HCT116 (cell line): ENCODE measurements at regions not wholly inside any gene's neighbourhood (a gene's known extent, or its start where the extent isn't known, plus 50 kb on each side); places are given as distances from the start of the nearest gene placed in this dataset.
"Not testable (repeated sequence)": the region's sequence is repeated elsewhere in the genome, so short reads cannot be mapped to it uniquely, and the experiment has no call there.

Source experiments
- ATAC-seq: fragments of 200-7000 bp; cut with Tn5 transposase; 2 replicates; pipeline ENCODE4 v1.9.1; 2020; ENCODE audit warnings: mild to moderate bottlenecking, moderate library complexity
- BruUV-seq: library from RNA; stranded (reverse); fragments of 400-500 nt; replicated peaks from 2 replicates; lab custom pipeline; 2021; lab: Mats Ljungman, UMichigan
- CTCF ChIA-PET: fragments of 300-600 bp; sonication (Branson Sonifier 250); formaldehyde crosslinking; loops from one replicate; lab custom pipeline; 2021; ENCODE audit warnings: antibody characterized with exemption; lab: Charles Lee
- POLR2A ChIA-PET: fragments of 300-600, 350-600 bp; sonication (Branson Sonifier 250); formaldehyde crosslinking; loops from one replicate; lab custom pipeline; 2021; ENCODE audit warnings: antibody characterized with exemption; lab: Charles Lee
- RAD21 ChIA-PET, 2 experiments: fragments of 300-600 bp; sonication (Branson Sonifier 250); formaldehyde crosslinking; loops; one replicate each; lab custom pipeline; 2023; ENCODE audit warnings: low total read pairs in 2 of 2; ENCODE audit not compliant: uncharacterized antibody in 2 of 2, unreplicated experiment in 2 of 2, low non-redundant PET in 1 of 2; lab: Charles Lee
- DNase-seq: peaks from one replicate; pipeline ENCODE4 v3.0.0-alpha.2; 2010; ENCODE audit warnings: low read depth, low spot score
- H2AFZ ChIP-seq: fragments of 200-600 bp; shearing (Covaris generic), sonication (generic); 2 replicates; pipeline ENCODE4 v1.6.1; 2017; ENCODE audit warnings: low read depth, mixed run types, mixed read lengths, antibody characterized with exemption, low read length; ENCODE audit not compliant: poor library complexity, severe bottlenecking
- H3K27ac ChIP-seq: 2 replicates; pipeline ENCODE4 v1.5.1; 2012; ENCODE audit warnings: low read depth, low read length
- H3K27me3 ChIP-seq: fragments of 200-600 bp; sonication (generic); 2 replicates; pipeline ENCODE4 v1.6.1; 2016; ENCODE audit warnings: mixed run types, low read length, mixed read lengths; ENCODE audit not compliant: insufficient read depth
- H3K36me3 ChIP-seq, 2 experiments: fragments of 200-500 bp in 1 of 2; fragments of 200-600 bp in 1 of 2; sonication (Bioruptor generic) in 1 of 2; sonication (generic) in 1 of 2; 2 replicates each; pipeline versions ENCODE4 v1.5.1 to v1.6.1; 2014 to 2016; ENCODE audit warnings: low read length in 2 of 2, inconsistent platforms in 1 of 2, mixed read lengths in 1 of 2, mixed run types in 1 of 2; ENCODE audit not compliant: insufficient read depth in 2 of 2, control insufficient read depth in 1 of 2
- H3K4me1 ChIP-seq, 2 experiments: fragments of 200-600 bp in 1 of 2; sonication (generic) in 1 of 2; 2 replicates each; pipeline versions ENCODE4 v1.5.1 to v1.6.1; 2012 to 2017; ENCODE audit warnings: low read length in 2 of 2, inconsistent platforms in 1 of 2, mild to moderate bottlenecking in 1 of 2, mixed read lengths in 1 of 2, mixed run types in 1 of 2, moderate library complexity in 1 of 2; ENCODE audit not compliant: insufficient read depth in 2 of 2, control insufficient read depth in 1 of 2
- H3K4me2 ChIP-seq: fragments of 200-600 bp; sonication (generic); 2 replicates; pipeline ENCODE4 v1.6.1; 2017; ENCODE audit warnings: mixed run types, low read length, mixed read lengths
- H3K4me3 ChIP-seq, 2 experiments: fragments of 200-600 bp in 1 of 2; sonication (generic) in 1 of 2; replicated peaks in 1 of 2; 2 replicates each; pipeline ENCODE4 v1.5.1; 2011 to 2016; ENCODE audit warnings: low read length in 2 of 2, control low read depth in 1 of 2, low read depth in 1 of 2, mild to moderate bottlenecking in 1 of 2, mixed read lengths in 1 of 2, mixed run types in 1 of 2
- H3K79me2 ChIP-seq: fragments of 200-600 bp; sonication (generic); 2 replicates; pipeline ENCODE4 v1.6.1; 2017; ENCODE audit warnings: mild to moderate bottlenecking, mixed run types, low read length, moderate library complexity, mixed read lengths; ENCODE audit not compliant: insufficient read depth
- H3K9ac ChIP-seq: fragments of 200-600 bp; sonication (generic); 2 replicates; pipeline ENCODE4 v1.6.1; 2016; ENCODE audit warnings: low read length, mixed read lengths
- H3K9me2 ChIP-seq: fragments of 200-600 bp; sonication (generic), shearing (Covaris generic); 2 replicates; pipeline ENCODE4 v1.6.1; 2017; ENCODE audit warnings: mixed run types, mild to moderate bottlenecking, moderate library complexity; ENCODE audit not compliant: insufficient read depth
- H3K9me3 ChIP-seq, 2 experiments: fragments of 200-500 bp in 1 of 2; fragments of 200-600 bp in 1 of 2; sonication (Bioruptor generic) in 1 of 2; sonication (generic) in 1 of 2; 2 replicates each; pipeline ENCODE4 v1.6.1; 2014 to 2017; ENCODE audit warnings: low read length in 2 of 2, mixed read lengths in 2 of 2, inconsistent platforms in 1 of 2, low read depth in 1 of 2, mild to moderate bottlenecking in 1 of 2, mixed run types in 1 of 2, moderate library complexity in 1 of 2; ENCODE audit not compliant: control insufficient read depth in 1 of 2, insufficient read depth in 1 of 2
- H4K20me1 ChIP-seq: fragments of 200-600 bp; sonication (generic), shearing (Covaris generic); 2 replicates; pipeline ENCODE4 v1.6.1; 2017; ENCODE audit warnings: mixed run types, mild to moderate bottlenecking, moderate library complexity; ENCODE audit not compliant: insufficient read depth
- ATF3 ChIP-seq: IDR thresholded peaks from 2 replicates; pipeline ENCODE4 v1.6.1; 2012
- EZH2 ChIP-seq: fragments of 200-600 bp; sonication (generic); IDR thresholded peaks from 2 replicates; pipeline ENCODE4 v1.6.1; 2017; ENCODE audit warnings: antibody characterized with exemption, mixed run types
- FOSL1 ChIP-seq: IDR thresholded peaks from 2 replicates; pipeline ENCODE4 v1.6.1; 2012; ENCODE audit warnings: low read depth
- JUND ChIP-seq: IDR thresholded peaks from 2 replicates; pipeline ENCODE4 v1.6.1; 2012
- POLR2AphosphoS5 ChIP-seq: IDR thresholded peaks from 2 replicates; pipeline ENCODE4 v1.6.1; 2011; ENCODE audit warnings: mild to moderate bottlenecking, low read depth, low read length, moderate library complexity
- SIN3A ChIP-seq: IDR thresholded peaks from 2 replicates; pipeline ENCODE4 v1.6.1; 2012; ENCODE audit warnings: low read depth
- SP1 ChIP-seq: IDR thresholded peaks from 2 replicates; pipeline ENCODE4 v1.6.1; 2012; ENCODE audit warnings: low read depth
- SRF ChIP-seq: IDR thresholded peaks from 2 replicates; pipeline ENCODE4 v1.6.1; 2012; ENCODE audit warnings: low read depth
- YY1 ChIP-seq: IDR thresholded peaks from 2 replicates; pipeline ENCODE4 v1.6.1; 2011; ENCODE audit warnings: low read length, low read depth, moderate library complexity, mild to moderate bottlenecking; ENCODE audit not compliant: insufficient replicate concordance; ENCODE audit errors: extremely low read depth
- ZBTB33 ChIP-seq: IDR thresholded peaks from 2 replicates; pipeline ENCODE4 v1.6.1; 2011; ENCODE audit warnings: mild to moderate bottlenecking, low read length, moderate library complexity; ENCODE audit not compliant: insufficient replicate concordance; ENCODE audit errors: extremely low read depth
- ZFX ChIP-seq: fragments of 450-650 bp; IDR thresholded peaks from 2 replicates; pipeline ENCODE4 v1.6.1; 2017
- intact Hi-C: fragments of 100-400 bp; cut with micrococcal nuclease; formaldehyde crosslinking; loops from 2 replicates; pipeline ENCODE4 v1.10.0; 2022

- H3K27me3 ChIP-seq, intact Hi-C loops, CTCF ChIA-PET, H3K4me1 ChIP-seq, H3K27ac ChIP-seq, BruUV-seq, H2AFZ ChIP-seq, H3K9me3 ChIP-seq, RAD21 ChIA-PET, H4K20me1 ChIP-seq, H3K4me2 ChIP-seq, H3K79me2 ChIP-seq, H3K9ac ChIP-seq, POLR2A ChIA-PET, ATAC-seq, DNase-seq, H3K9me2 ChIP-seq, H3K4me3 ChIP-seq, H3K36me3 ChIP-seq: not testable (repeated sequence)
These were observed 69.5 kb upstream of the SLC25A36 start for GRCh38 chr3:140872165-140872564.

- Histone ChIP-seq H3K27me3 (no peaks in the 10 kb centered on the region; the same call in 1 of the 2 replicates), H3K9ac (no peak overlapping the region), H3K36me3 (no peaks in the 10 kb centered on the region), H4K20me1 (no peaks in the 10 kb centered on the region), H3K4me2 (no peak overlapping the region), H3K4me3 (no peak overlapping the region), H3K4me1 (no peaks in the 10 kb centered on the region), H3K79me2 (no peaks in the 10 kb centered on the region), H3K9me2 (no peaks in the 10 kb centered on the region), H3K9me3 (no peaks in the 10 kb centered on the region), H3K27ac (no peak overlapping the region), H2AFZ (no peak overlapping the region)
- POLR2A ChIA-PET = no interaction called here
- RAD21 ChIA-PET = no interaction called here
- CTCF ChIA-PET = no interaction called here
- TF ChIP-seq EZH2 (no peak), ATF3 (no peak), ZBTB33 (no peak), FOSL1 (no peak), YY1 (no peak), POLR2AphosphoS5 (no peak), SRF (no peak), ZFX (no peak), JUND (no peak), SP1 (no peak), SIN3A (no peak)
- ATAC-seq (no peak), DNase-seq (no peak)
- no TSS peak for BruUV-seq
- intact Hi-C loops = no loop called here
These were observed 58.1 kb upstream of the SLC25A36 start for GRCh38 chr3:140883428-140884040.

GRCh38 chr3:140885697-140886096 is 55.9 kb upstream of the SLC25A36 start:
- H3K79me2 ChIP-seq, H3K27ac ChIP-seq, H3K4me1 ChIP-seq, POLR2A ChIA-PET, RAD21 ChIA-PET, H2AFZ ChIP-seq, ATAC-seq, H3K27me3 ChIP-seq, CTCF ChIA-PET, H3K9me3 ChIP-seq, H3K4me2 ChIP-seq, BruUV-seq, H3K9ac ChIP-seq, H3K9me2 ChIP-seq, DNase-seq, H3K36me3 ChIP-seq, intact Hi-C loops, H3K4me3 ChIP-seq, H4K20me1 ChIP-seq: not testable (repeated sequence)
